Glutamatergic neuron (in vitro differentiated cells): ENCODE measurements at regions not wholly inside any gene's neighbourhood (a gene's known extent, or its start where the extent isn't known, plus 50 kb on each side); places are given as distances from the start of the nearest gene placed in this dataset.

Source experiments
- DNase-seq: peaks from one replicate; pipeline ENCODE4 v3.0.0; 2022
- H3K27ac Mint-ChIP-seq: one replicate; pipeline ENCODE4 v1.8.0; 2020; ENCODE audit warnings: mild to moderate bottlenecking, mixed read lengths, inconsistent platforms; ENCODE audit not compliant: unreplicated experiment
- H3K27me3 Mint-ChIP-seq: one replicate; pipeline ENCODE4 v1.8.0; 2020; ENCODE audit warnings: mild to moderate bottlenecking, moderate library complexity, mixed read lengths, inconsistent platforms; ENCODE audit not compliant: unreplicated experiment
- H3K36me3 Mint-ChIP-seq: one replicate; pipeline ENCODE4 v1.8.0; 2020; ENCODE audit warnings: mild to moderate bottlenecking, mixed read lengths, inconsistent platforms; ENCODE audit not compliant: unreplicated experiment
- H3K4me1 Mint-ChIP-seq: one replicate; pipeline ENCODE4 v1.8.0; 2020; ENCODE audit warnings: mild to moderate bottlenecking, low read depth, mixed read lengths, inconsistent platforms; ENCODE audit not compliant: unreplicated experiment
- H3K4me3 Mint-ChIP-seq: one replicate; pipeline ENCODE4 v1.8.0; 2020; ENCODE audit warnings: mild to moderate bottlenecking, mixed read lengths, inconsistent platforms; ENCODE audit not compliant: unreplicated experiment
- H3K9me3 Mint-ChIP-seq: one replicate; pipeline ENCODE4 v1.8.0; 2020; ENCODE audit warnings: mild to moderate bottlenecking, moderate library complexity, mixed read lengths, inconsistent platforms; ENCODE audit not compliant: unreplicated experiment
- CTCF ChIP-seq: fragments of 200-600 bp; sonication (generic); IDR thresholded peaks from one replicate; pipeline ENCODE4 v1.5.0; 2021; ENCODE audit not compliant: partially characterized antibody, unreplicated experiment

GRCh38 chr11:96658436-96658835 is 268.6 kb downstream of the JRKL start:
- H3K4me3 Mint-ChIP-seq, result no peak overlapping the region
- no peaks in the 10 kb centered on the region for H3K4me1 Mint-ChIP-seq

GRCh38 chr11:96664110-96664509 is 274.3 kb downstream of the JRKL start:
- Mint-ChIP-seq H3K27me3 (no peaks in the 10 kb centered on the region), H3K9me3 (no peaks in the 10 kb centered on the region), H3K4me1 (no peaks in the 10 kb centered on the region), H3K4me3 (no peak overlapping the region), H3K36me3 (no peaks in the 10 kb centered on the region), H3K27ac (no peak overlapping the region)
- TF ChIP-seq CTCF, result no peak
- DNase-seq, result no peak

More at GRCh38 chr11:96658436-96658835, 268.6 kb downstream of the JRKL start:
- Mint-ChIP-seq H3K27ac (no peak overlapping the region), H3K9me3 (no peaks in the 10 kb centered on the region), H3K36me3 (no peaks in the 10 kb centered on the region), H3K27me3 (no peaks in the 10 kb centered on the region)
- no peak for DNase-seq
- TF ChIP-seq CTCF, result no peak

- no peaks in the 10 kb centered on the region for H3K4me1 Mint-ChIP-seq
- DNase-seq, result no peak
- peaks cover 3% of the 10 kb centered on the region for H3K27me3 Mint-ChIP-seq
- no peaks in the 10 kb centered on the region for H3K9me3 Mint-ChIP-seq
- no peak overlapping the region for H3K27ac Mint-ChIP-seq
- TF ChIP-seq CTCF, result no peak
- H3K4me3 Mint-ChIP-seq, result no peak overlapping the region
- no peaks in the 10 kb centered on the region for H3K36me3 Mint-ChIP-seq
These were observed 290.6 kb downstream of the JRKL start for GRCh38 chr11:96680211-96681018.

GRCh38 chr11:96681019-96681716 is 291.4 kb downstream of the JRKL start:
- Mint-ChIP-seq H3K36me3 (no peaks in the 10 kb centered on the region), H3K27ac (no peak overlapping the region), H3K4me3 (no peak overlapping the region), H3K27me3 (peaks cover 3% of the 10 kb centered on the region), H3K9me3 (no peaks in the 10 kb centered on the region), H3K4me1 (no peaks in the 10 kb centered on the region)
- DNase-seq, result no peak
- TF ChIP-seq CTCF, result no peak

GRCh38 chr11:96694338-96694737 is 304.5 kb downstream of the JRKL start:
- TF ChIP-seq CTCF, result no peak
- H3K27ac Mint-ChIP-seq, result no peak overlapping the region
- no peaks in the 10 kb centered on the region for H3K36me3 Mint-ChIP-seq
- no peak overlapping the region for H3K4me3 Mint-ChIP-seq
- H3K4me1 Mint-ChIP-seq, result no peaks in the 10 kb centered on the region
- H3K9me3 Mint-ChIP-seq, result no peaks in the 10 kb centered on the region
- DNase-seq, result no peak
- H3K27me3 Mint-ChIP-seq, result peaks cover 5% of the 10 kb centered on the region
